Stimulated activated CD8-positive, alpha-beta memory T cell treated with anti-CD3 and anti-CD28 coated beads, Interleukin-2, amount 100 ng/mL, for 48 hours (primary cell): ENCODE measurements at regions not wholly inside any gene's neighbourhood (a gene's known extent, or its start where the extent isn't known, plus 50 kb on each side); places are given as distances from the start of the nearest gene placed in this dataset.
"Not testable (repeated sequence)": the region's sequence is repeated elsewhere in the genome, so short reads cannot be mapped to it uniquely, and the experiment has no call there.

Experiments used
- DNase-seq, 2 donors: peaks; one replicate each; pipeline ENCODE4 v3.0.0-alpha.2; 2020; ENCODE audit warnings: low read depth in 2 of 2

DNA sequence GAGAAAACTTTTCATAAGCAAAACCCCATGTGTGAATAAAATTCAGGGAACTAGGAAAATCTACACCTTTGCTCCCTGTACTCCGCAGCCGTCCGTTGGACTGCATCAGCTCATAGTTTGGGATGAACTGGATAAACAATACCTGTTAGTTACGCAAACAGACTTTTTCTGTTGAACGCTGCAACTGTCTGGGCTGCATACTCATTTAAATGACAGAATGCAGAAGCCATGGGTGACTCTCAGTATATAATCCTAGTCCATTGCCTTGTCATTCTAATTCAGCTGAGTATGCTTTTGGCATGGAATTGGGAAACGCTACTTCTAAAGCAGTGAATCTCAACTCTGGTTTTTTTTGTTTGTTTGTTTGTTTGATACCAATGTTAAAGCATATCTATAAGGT is 151.6 kb downstream of the SLITRK1 start:
- DNase-seq = no peak

- no peak for DNase-seq
Observed at GRCh38 chr13:83722443-83722842, 159.8 kb downstream of the SLITRK1 start.

DNA sequence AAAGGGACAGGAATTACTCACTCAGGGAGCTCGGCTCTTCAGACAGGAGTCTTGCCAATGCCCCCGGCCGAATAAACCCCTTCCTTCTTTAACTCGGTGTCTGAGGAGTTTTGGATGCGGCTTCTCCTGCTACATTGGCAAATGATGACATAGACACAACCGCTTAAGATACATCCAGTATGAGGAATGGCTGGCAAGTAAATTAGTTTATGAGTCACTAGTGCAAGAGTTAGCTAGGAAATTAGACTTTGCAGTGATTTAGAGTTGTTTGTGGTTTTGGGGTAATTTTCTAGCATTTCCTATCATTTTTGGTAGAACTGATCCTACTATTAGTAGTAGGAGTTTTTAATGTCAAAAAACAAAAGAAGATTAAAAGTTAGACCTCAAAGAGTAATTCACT is 166.2 kb downstream of the SLITRK1 start:
- no peak for DNase-seq

DNA sequence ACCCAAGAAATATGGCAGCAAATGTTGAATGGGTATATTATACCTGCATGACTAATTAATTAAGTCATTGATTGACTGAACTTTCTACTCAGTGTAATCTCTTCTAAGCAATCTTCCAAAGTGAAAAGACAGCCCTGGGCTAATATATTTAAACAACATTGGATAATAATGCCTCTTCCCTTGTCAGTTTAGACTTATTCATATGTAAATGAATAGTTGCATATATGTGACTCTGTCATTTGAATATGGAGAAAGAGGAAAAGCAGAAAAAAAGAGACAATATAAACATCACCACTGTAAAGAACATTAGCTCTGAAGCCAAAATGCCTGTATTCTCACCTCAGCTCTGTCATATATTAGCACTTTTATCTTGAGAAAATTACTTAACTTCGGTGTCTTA is 168.0 kb downstream of the SLITRK1 start:
- no peak for DNase-seq

GRCh38 chr13:83710133-83710515 is 172.2 kb downstream of the SLITRK1 start:
- DNase-seq = no peak

- no peak for DNase-seq
Observed at GRCh38 chr13:83709426-83710132, 172.7 kb downstream of the SLITRK1 start.

DNA sequence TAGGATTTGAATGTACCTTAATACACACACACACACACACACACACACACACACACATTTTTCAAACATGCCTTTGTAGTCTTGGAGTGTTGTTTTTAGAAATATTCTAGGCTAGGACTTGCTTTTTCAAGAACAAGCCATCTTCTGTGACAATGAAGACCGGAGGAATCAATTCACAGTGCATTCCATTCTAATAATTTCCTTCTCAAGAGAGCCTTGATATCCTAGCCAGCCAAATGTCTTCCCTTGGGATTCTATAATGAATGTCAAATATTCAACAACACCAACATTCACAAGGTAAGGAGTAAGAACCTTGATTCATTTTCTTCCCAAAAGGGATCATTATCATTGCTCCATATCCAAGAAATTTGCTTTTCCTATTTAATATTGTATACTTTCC is 180.3 kb downstream of the SLITRK1 start:
- DNase-seq = no peak

GRCh38 chr13:83692800-83693199 is 189.5 kb downstream of the SLITRK1 start:
- DNase-seq = no peak

GRCh38 chr13:83691966-83692365 is 190.3 kb downstream of the SLITRK1 start:
- DNase-seq = no peak

DNA sequence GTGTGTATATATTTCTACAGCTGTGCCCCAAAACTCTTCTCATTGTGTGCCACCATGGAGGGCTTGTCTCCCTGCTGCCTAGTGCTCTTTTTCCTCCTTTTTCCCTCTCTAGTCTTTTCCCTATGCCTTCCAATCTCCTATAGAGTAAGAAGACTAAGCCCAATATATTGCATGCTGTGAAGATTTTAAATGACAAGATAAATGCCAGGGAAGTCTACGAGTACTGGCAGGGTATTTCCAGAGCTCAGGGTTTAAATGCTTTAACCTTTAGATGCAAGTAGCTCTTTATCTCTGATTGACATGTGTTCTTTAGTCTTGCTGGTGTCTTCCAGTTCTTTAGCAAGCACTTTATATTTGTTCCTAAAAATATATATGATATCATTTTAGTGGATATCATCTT is 200.7 kb downstream of the SLITRK1 start:
- DNase-seq = no peak

DNA sequence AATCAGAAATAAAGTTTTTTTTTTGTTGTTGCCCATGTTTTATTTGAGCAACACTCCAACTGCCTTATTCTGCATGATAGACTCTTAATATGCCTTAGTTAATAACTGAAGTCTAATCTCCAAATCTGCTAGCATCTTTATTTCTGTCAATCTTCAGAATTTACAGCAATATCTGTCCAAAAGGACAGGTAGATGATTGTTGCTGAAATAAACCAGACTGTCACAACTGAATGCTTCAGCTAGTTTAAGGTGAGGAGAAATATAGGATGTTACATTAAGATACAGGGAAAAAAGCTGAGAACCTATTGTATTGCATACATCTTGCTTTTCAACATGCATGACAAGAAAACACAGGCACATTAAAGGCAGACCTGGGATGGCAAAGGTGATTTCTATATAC is 204.3 kb downstream of the SLITRK1 start:
- no peak for DNase-seq

- no peak for DNase-seq
Observed at GRCh38 chr13:83672612-83673011, 209.7 kb downstream of the SLITRK1 start.

DNA sequence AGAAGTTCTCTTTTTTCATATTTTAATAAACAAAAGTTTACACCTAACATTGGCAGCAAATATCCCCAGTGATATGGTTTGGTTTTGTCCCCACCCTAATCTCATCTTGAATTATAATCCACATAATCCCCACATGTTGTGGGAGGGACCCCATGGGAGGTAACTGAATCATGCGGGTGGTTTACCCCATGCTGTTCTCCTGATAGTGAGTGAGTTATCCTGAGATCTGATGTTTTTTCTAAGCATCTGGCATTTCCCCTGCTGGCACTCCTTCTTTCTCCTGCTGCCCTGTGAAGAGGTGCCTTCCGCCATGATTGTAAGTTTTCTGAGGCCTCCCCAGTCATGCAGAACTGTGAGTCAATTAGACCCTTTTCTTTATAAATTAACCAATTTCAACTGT is 214.7 kb downstream of the SLITRK1 start:
- DNase-seq = no peak

DNA sequence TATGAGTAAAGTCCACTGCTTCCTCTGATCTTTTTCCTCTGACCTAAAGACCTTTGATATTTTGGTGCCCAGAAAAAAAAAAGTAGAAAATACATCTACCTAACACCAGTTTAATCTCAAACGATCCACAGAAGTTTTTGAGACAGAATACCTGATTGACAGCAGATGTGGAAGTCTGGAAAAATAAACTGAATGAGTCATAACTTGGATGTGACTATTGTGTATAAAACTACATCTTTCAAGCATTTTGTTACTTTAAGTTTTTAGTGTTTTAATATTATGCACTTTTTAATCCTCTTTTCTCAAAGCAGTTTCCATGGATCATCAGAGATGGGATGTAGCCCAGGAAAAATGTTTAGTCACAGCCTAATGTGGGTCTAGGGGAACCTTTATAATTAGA is 216.1 kb downstream of the SLITRK1 start:
- no peak for DNase-seq

- DNase-seq = no peak
Observed at GRCh38 chr13:83657281-83657680, 225.0 kb downstream of the SLITRK1 start.

GRCh38 chr13:83642617-83643016 is 239.7 kb downstream of the SLITRK1 start:
- not testable (repeated sequence) for DNase-seq

- no peak for DNase-seq
Observed at GRCh38 chr13:83634601-83635000, 247.7 kb downstream of the SLITRK1 start.

DNA sequence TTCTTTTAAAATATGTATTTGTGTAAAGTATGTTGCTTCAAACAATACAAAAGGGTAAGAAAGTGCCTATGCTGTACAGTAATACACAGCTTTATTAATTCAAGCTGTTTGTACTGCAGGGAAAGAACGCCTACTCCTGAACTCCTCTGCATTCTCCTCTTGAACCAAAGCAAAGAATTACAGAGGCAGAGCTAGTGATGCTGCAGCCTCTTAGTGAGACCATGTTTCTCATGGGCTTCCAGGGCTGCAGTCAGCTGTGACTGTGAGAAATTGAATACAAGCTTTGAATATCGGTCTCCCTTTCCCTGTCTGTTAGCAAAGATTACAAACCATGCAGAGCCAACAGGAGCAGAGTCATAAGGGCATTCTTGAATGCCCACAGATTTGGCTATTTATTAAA is 248.5 kb downstream of the SLITRK1 start:
- DNase-seq = no peak

GRCh38 chr13:83622422-83622784 is 259.9 kb downstream of the SLITRK1 start:
- DNase-seq = no peak

- no peak for DNase-seq
Observed at GRCh38 chr13:83621765-83622421, 260.4 kb downstream of the SLITRK1 start.

GRCh38 chr13:83620530-83621220 is 261.6 kb downstream of the SLITRK1 start:
- no peak for DNase-seq

DNA sequence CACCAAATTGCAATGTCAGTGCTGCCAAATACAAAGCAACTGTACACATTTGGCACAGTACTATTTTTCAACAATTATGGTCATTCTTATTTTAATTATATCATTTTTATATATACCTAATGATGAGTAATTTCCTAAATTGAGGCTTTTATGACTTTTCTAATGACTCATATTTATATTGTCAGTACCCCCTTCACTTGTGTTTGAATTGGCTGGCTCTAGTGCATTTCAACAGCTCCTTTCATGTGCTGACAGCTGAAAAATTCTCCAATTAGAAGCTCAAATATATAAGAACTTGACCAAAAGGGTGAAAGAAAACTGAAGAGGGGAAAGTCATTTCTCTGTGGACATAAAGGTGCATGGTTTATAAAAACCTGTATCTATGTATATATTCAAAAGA is 263.3 kb downstream of the SLITRK1 start:
- no peak for DNase-seq

DNA sequence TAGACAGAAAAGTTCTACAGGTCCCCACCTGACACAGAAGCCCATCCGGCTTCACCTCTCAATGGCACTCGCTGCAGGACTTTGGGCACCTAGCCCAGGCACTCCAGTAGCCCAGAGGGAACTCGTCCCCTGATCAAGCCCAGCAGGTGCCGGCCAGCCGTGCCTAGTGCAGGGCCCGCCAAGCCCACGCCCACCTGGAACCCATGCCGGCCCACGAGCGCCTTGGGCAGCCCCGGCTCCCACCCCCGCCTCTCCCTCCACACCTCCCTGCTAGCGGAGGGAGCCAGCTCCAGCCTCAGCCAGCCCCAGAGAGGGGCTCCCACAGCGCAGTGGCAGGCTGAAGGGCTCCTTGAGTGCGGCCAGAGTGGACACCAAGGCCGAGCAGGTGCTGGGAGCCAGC is 268.8 kb downstream of the SLITRK1 start:
- no peak for DNase-seq
